Esophagus squamous epithelium (tissue), 4 donors: ENCODE measurements at regions not wholly inside any gene's neighbourhood (a gene's known extent, or its start where the extent isn't known, plus 50 kb on each side); places are given as distances from the start of the nearest gene placed in this dataset.

Experiments
- CTCF ChIP-seq, 6 experiments: fragments of 450-650 bp in 4 of 6; fragments of 200-600 bp in 2 of 6; sonication (generic) in 2 of 6; IDR thresholded peaks; one replicate each; pipeline ENCODE4 v1.5.1; 2016 to 2019; ENCODE audit warnings: antibody characterized with exemption in 6 of 6, mild to moderate bottlenecking in 4 of 6, moderate library complexity in 4 of 6
- POLR2A ChIP-seq, 4 donors: fragments of 450-650 bp; IDR thresholded peaks; one replicate each; pipeline ENCODE4 v1.6.1; 2017; ENCODE audit warnings: antibody characterized with exemption in 4 of 4, mild to moderate bottlenecking in 4 of 4, moderate library complexity in 3 of 4

GRCh38 chr4:85116008-85116407 is 149.5 kb upstream of the WDFY3 start:
- TF ChIP-seq POLR2A (IDR thresholded peaks at IDR 0.05): no peak
- no peak for TF ChIP-seq CTCF (IDR thresholded peaks at IDR 0.05)
